ENCODE measurements at regions not wholly inside any gene's neighbourhood (a gene's known extent, or its start where the extent isn't known, plus 50 kb on each side); places are given as distances from the start of the nearest gene placed in this dataset.

- H3K4me3 ChIP-seq (ENCODE audit: low read depth, low read length): no peak overlapping the region
- no peak for TF ChIP-seq CTCF (IDR thresholded peaks at IDR 0.05; ENCODE audit: low read depth, low read length)
- in situ Hi-C loops (cut with HindIII; ENCODE audit: low sequenced_read_pairs): no loop called here
- no peak for DNase-seq (ENCODE audit: low read depth, low spot score)
Measured at GRCh38 chr2:100639588-100640390, 77.0 kb downstream of the PDCL3 start.

GRCh38 chr2:100640431-100641124 is 77.8 kb downstream of the PDCL3 start:
- TF ChIP-seq CTCF (IDR thresholded peaks at IDR 0.05; ENCODE audit: low read depth, low read length): no peak
- in situ Hi-C loops (cut with HindIII; ENCODE audit: low sequenced_read_pairs): no loop called here
- no peak overlapping the region for H3K4me3 ChIP-seq (ENCODE audit: low read depth, low read length)
- DNase-seq (ENCODE audit: low read depth, low spot score): no peak

- no peak for TF ChIP-seq CTCF (IDR thresholded peaks at IDR 0.05; ENCODE audit: low read depth, low read length)
- DNase-seq (ENCODE audit: low read depth, low spot score): no peak
- no peak overlapping the region for H3K4me3 ChIP-seq (ENCODE audit: low read depth, low read length)
- in situ Hi-C loops (cut with HindIII; ENCODE audit: low sequenced_read_pairs): no loop called here
Measured at GRCh38 chr2:100641125-100641435, 78.3 kb downstream of the PDCL3 start.

- in situ Hi-C loops (cut with HindIII; ENCODE audit: low sequenced_read_pairs): no loop called here
- no peak overlapping the region for H3K4me3 ChIP-seq (ENCODE audit: low read depth, low read length)
- TF ChIP-seq CTCF (IDR thresholded peaks at IDR 0.05; ENCODE audit: low read depth, low read length): no peak
- DNase-seq (ENCODE audit: low read depth, low spot score): no peak
Measured at GRCh38 chr2:100642425-100642824, 79.6 kb downstream of the PDCL3 start.

- DNase-seq (ENCODE audit: low read depth, low spot score): no peak
- in situ Hi-C loops (cut with HindIII; ENCODE audit: low sequenced_read_pairs): no loop called here
- no peak for TF ChIP-seq CTCF (IDR thresholded peaks at IDR 0.05; ENCODE audit: low read depth, low read length)
- no peak overlapping the region for H3K4me3 ChIP-seq (ENCODE audit: low read depth, low read length)
Measured at GRCh38 chr2:100643467-100643866, 80.7 kb downstream of the PDCL3 start.

- no peak for TF ChIP-seq CTCF (IDR thresholded peaks at IDR 0.05; ENCODE audit: low read depth, low read length)
- H3K4me3 ChIP-seq (ENCODE audit: low read depth, low read length): no peak overlapping the region
- DNase-seq (ENCODE audit: low read depth, low spot score): no peak
- in situ Hi-C loops (cut with HindIII; ENCODE audit: low sequenced_read_pairs): no loop called here
Measured at GRCh38 chr2:100643906-100644501, 81.2 kb downstream of the PDCL3 start.

Measured in astrocyte of the spinal cord (primary cell).